ENCODE measurements at regions not wholly inside any gene's neighbourhood (a gene's known extent, or its start where the extent isn't known, plus 50 kb on each side); places are given as distances from the start of the nearest gene placed in this dataset.

GRCh38 chr1:170369417-170369816 lies 162.5 kb upstream of the GORAB start:
- DNase-seq (ENCODE audit: low read depth) = no peak
- no peak for TF ChIP-seq CTCF (IDR thresholded peaks at IDR 0.05; ENCODE audit: insufficient read depth, low read length, severe bottlenecking)
- H3K4me3 ChIP-seq (ENCODE audit: low read depth, low read length) = no peak overlapping the region
- H3K36me3 ChIP-seq (ENCODE audit: control insufficient read depth, insufficient read depth, low read length) = no peaks in the 10 kb centered on the region
- no peak for FAIRE-seq
- H3K27me3 ChIP-seq (ENCODE audit: control insufficient read depth, insufficient read depth, low read length) = no peaks in the 10 kb centered on the region

DNA sequence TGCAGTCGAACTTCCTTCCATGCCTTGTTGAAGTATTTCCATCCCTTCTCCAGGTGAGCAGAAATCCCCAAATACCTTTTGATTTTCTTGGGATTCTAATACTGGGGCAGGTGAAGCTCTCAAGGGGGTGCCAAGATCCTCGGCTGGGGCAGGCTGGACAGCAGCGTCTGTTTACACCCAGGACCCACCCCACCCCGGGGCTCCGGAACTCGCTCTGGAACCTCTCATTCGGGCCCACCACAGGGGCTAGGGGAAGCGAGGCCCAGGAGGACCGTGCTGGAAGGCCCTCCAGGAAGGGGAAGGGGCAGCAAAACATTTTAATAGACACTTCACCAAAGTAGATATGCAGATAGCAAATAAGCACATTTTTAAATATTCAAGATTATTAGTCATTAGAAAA lies 161.9 kb upstream of the GORAB start:
- TF ChIP-seq CTCF (IDR thresholded peaks at IDR 0.05; ENCODE audit: insufficient read depth, low read length, severe bottlenecking) = no peak
- no peaks in the 10 kb centered on the region for H3K36me3 ChIP-seq (ENCODE audit: control insufficient read depth, insufficient read depth, low read length)
- H3K4me3 ChIP-seq (ENCODE audit: low read depth, low read length) = no peak overlapping the region
- DNase-seq (ENCODE audit: low read depth) (no peak), FAIRE-seq (no peak)
- H3K27me3 ChIP-seq (ENCODE audit: control insufficient read depth, insufficient read depth, low read length) = no peaks in the 10 kb centered on the region

DNA sequence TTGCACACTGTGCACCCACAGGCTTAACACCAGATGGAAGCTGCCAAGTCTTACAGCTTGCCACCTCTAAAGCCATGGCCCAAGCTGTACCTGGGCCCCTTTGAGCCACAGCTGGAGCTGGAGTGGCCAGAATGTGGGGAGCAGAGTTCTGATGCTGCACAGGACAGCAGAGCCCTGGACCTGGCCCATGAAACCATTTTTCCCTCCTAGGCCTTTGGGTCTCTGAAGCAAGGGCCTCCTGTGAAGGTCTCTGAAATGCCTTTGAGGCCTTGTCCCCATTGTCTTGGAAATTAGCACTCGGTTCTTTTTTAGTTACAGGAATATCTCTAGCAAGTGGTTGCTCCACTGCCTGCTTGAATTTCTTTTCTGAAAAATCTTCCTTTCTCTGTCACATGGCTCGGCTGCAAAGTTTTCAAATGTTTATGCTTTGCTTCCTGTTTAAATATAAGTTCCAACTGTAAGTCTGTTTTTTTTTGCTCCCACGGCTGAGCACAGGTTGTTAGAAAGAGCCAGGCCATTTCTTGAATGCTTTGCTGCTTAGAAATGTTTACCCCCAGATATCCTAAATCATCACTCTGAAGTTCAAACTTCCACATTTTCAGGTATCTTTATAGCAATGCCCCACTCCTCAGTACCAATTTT lies 156.8 kb upstream of the GORAB start:
- Histone ChIP-seq H3K4me3 (ENCODE audit: low read depth, low read length) (no peak overlapping the region), H3K36me3 (ENCODE audit: control insufficient read depth, insufficient read depth, low read length) (no peaks in the 10 kb centered on the region), H3K27me3 (ENCODE audit: control insufficient read depth, insufficient read depth, low read length) (no peaks in the 10 kb centered on the region)
- no peak for TF ChIP-seq CTCF (IDR thresholded peaks at IDR 0.05; ENCODE audit: insufficient read depth, low read length, severe bottlenecking)
- FAIRE-seq = no peak
- no peak for DNase-seq (ENCODE audit: low read depth)

GRCh38 chr1:170376801-170377385 lies 155.1 kb upstream of the GORAB start:
- TF ChIP-seq CTCF (IDR thresholded peaks at IDR 0.05; ENCODE audit: insufficient read depth, low read length, severe bottlenecking) = no peak
- FAIRE-seq = no peak
- Histone ChIP-seq H3K36me3 (ENCODE audit: control insufficient read depth, insufficient read depth, low read length) (no peaks in the 10 kb centered on the region), H3K4me3 (ENCODE audit: low read depth, low read length) (no peak overlapping the region), H3K27me3 (ENCODE audit: control insufficient read depth, insufficient read depth, low read length) (no peaks in the 10 kb centered on the region)
- no peak for DNase-seq (ENCODE audit: low read depth)

DNA sequence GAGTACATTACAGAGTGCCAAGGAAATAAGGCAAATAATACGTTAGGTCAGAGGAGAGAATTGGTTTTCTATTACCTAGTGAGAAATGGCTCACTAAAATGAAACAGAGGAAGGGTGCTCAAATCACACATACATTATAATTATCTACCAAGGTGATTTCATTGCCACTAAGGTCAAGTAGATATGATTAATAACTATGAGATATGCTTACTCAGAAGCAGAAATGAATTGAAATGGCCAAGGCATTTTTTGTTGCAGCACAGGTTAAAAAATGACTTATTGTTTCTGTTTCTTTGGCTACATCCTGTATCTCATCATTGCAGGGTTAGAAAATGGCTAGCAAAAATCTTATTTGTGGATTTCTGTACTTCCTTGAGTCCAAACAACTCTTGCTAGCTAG lies 154.5 kb upstream of the GORAB start:
- Histone ChIP-seq H3K4me3 (ENCODE audit: low read depth, low read length) (no peak overlapping the region), H3K36me3 (ENCODE audit: control insufficient read depth, insufficient read depth, low read length) (no peaks in the 10 kb centered on the region), H3K27me3 (ENCODE audit: control insufficient read depth, insufficient read depth, low read length) (no peaks in the 10 kb centered on the region)
- DNase-seq (ENCODE audit: low read depth) (no peak), FAIRE-seq (no peak)
- TF ChIP-seq CTCF (IDR thresholded peaks at IDR 0.05; ENCODE audit: insufficient read depth, low read length, severe bottlenecking) = no peak

All from bronchial epithelial cell (primary cell).